ENCODE measurements at regions not wholly inside any gene's neighbourhood (a gene's known extent, or its start where the extent isn't known, plus 50 kb on each side); places are given as distances from the start of the nearest gene placed in this dataset.

DNA sequence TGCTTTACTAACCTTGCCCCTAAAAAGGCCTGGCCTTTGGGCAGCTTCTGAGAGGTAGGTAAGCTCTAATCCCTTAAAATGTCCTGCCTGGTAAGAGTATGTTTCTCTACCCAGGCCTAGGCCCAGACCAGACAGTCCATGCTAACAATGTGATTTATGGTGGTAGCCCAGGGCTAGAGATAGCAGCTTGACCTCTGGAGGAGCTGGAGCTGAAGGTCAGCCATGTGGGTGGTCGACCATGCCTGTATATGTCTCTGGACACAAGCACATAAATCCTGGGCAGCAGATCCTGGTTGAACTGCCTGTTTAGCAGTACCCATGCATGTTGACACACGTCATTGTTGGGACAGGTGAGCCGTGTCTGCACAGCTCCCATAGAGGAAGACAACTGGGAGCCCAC lies 62.1 kb upstream of the PHACTR1 start:
- Mint-ChIP-seq H3K27ac (no peak overlapping the region), H3K4me1 (peaks cover 3% of the 10 kb centered on the region), H3K36me3 (ENCODE audit: low read depth) (no peaks in the 10 kb centered on the region), H3K4me3 (no peak overlapping the region), H3K9me3 (no peaks in the 10 kb centered on the region), H3K27me3 (peaks cover 4% of the 10 kb centered on the region)
- DNase-seq, result no peak
- intact Hi-C loops (cut with micrococcal nuclease), result no loop called here

DNA sequence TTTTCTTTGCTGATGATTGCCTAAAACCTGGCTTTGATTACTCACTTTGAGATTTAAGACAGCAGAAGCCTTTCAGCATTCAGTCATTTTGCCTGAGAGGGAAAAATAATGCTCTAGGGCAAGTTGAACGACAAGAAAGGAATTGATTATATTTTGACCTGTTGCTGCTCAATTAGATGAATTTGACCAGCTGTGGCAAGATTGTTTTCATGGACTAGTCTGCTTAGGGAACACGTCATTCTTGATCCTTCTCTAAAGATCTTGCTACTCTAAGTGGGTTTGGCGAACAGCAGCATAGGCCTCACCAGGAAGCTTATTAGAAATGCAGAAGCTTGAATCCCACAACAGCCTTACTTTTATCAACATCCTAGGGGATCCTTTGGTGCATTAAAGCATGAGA lies 59.7 kb upstream of the PHACTR1 start:
- no peak overlapping the region for H3K27ac Mint-ChIP-seq
- H3K36me3 Mint-ChIP-seq (ENCODE audit: low read depth), result no peaks in the 10 kb centered on the region
- H3K4me3 Mint-ChIP-seq, result no peak overlapping the region
- peaks cover 2% of the 10 kb centered on the region for H3K27me3 Mint-ChIP-seq
- no peak for DNase-seq
- peaks cover 3% of the 10 kb centered on the region for H3K4me1 Mint-ChIP-seq
- no peaks in the 10 kb centered on the region for H3K9me3 Mint-ChIP-seq
- intact Hi-C loops (cut with micrococcal nuclease), result no loop called here

GRCh38 chr6:12657884-12658283 lies 58.7 kb upstream of the PHACTR1 start:
- no peak for DNase-seq
- Mint-ChIP-seq H3K27ac (no peak overlapping the region), H3K27me3 (no peaks in the 10 kb centered on the region), H3K36me3 (ENCODE audit: low read depth) (no peaks in the 10 kb centered on the region), H3K9me3 (no peaks in the 10 kb centered on the region), H3K4me1 (peaks cover 3% of the 10 kb centered on the region), H3K4me3 (no peak overlapping the region)
- intact Hi-C loops (cut with micrococcal nuclease), result no loop called here

DNA sequence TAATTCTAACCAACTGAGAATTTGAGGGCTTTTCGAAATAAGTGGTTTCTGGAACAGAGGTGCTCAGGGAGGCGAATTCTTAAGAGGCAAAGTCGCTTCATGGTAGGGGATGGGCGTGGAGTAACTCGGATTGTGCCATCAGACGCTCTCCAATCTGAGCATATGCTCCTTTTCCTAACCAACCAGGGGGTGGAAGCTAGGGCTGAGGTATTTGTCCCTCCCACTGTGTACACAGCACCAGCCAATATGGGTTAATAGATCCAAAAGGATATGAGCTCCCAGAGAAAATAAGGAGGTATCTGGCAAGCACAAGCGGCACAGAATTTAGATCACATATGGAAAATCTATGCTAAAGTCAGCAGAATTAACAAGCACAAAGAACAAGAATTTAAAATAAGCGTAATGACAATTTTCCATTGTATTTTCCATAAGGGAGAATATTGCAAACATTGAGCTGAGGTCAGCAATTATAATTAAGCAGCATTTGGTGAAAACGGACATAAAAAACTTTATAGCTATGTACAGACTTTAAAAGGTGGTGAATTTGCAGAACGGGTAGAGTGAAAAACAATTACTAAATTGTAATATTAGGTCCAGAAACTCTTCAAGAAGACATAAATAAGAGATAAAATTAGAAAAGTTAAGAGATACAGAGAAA lies 55.0 kb upstream of the PHACTR1 start:
- Mint-ChIP-seq H3K9me3 (no peaks in the 10 kb centered on the region), H3K4me1 (no peaks in the 10 kb centered on the region), H3K27ac (no peak overlapping the region)

More for the DNA sequence above, 55.0 kb upstream of the PHACTR1 start:
- no peak for DNase-seq
- intact Hi-C loops (cut with micrococcal nuclease), result no loop called here
- no peak overlapping the region for H3K4me3 Mint-ChIP-seq
- no peaks in the 10 kb centered on the region for H3K36me3 Mint-ChIP-seq (ENCODE audit: low read depth)
- H3K27me3 Mint-ChIP-seq, result peaks cover 3% of the 10 kb centered on the region

All from activated CD4-positive, alpha-beta T cell treated with anti-CD3 and anti-CD28 coated beads, Interleukin-2, amount 10 ng/mL, durations not matched to agents 24 days and 14 days (primary cell).